Stimulated activated CD4-positive, alpha-beta T cell treated with anti-CD3 and anti-CD28 coated beads, Interleukin-15, amount 100 ng/mL, for 48 hours (primary cell): ENCODE measurements at regions not wholly inside any gene's neighbourhood (a gene's known extent, or its start where the extent isn't known, plus 50 kb on each side); places are given as distances from the start of the nearest gene placed in this dataset.
"Not testable (repeated sequence)": the region's sequence is repeated elsewhere in the genome, so short reads cannot be mapped to it uniquely, and the experiment has no call there.

ENCODE experiments used
- DNase-seq, 2 donors: peaks; one replicate each; pipeline ENCODE4 v3.0.0-alpha.2; 2020; ENCODE audit warnings: low read depth in 2 of 2

DNA sequence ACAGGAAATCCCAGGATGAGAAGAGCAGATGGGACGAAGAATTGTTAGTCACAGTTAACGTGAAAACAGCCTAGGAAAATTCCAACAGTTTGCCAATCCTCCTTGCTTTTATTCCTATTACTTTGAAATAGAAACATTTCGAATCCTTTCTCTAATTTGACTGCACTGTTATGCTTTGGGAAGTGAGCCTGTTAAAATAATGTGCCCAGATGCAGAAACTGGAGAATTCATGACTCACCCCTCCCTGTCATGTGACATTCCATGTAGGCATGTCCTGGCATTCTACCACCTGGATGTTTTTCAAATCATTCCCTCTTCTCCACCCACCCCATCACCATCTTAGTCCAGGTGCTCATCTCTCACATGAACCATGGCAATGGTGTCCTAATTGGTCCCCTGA lies 107.3 kb downstream of the MINAR1 start:
- DNase-seq, result no peak

DNA sequence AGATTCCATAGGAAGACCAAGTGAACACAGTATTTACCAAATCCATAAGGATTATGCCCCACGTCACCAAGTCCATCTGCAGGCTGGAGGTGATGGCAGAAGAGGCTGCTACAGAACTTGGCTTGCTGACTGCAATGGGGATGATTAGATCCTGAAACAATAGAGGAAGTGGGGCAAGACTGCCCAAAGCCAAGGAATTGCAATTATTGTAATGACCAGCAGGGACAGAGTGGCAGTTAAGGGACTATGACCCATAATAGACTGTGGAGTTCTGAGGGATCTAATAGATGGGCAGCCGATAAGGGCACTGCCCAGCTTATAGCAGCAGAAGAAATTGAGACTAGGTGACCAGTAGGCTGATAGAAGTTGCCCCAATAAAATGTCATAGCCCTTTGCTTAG lies 108.4 kb downstream of the MINAR1 start:
- no peak for DNase-seq

DNA sequence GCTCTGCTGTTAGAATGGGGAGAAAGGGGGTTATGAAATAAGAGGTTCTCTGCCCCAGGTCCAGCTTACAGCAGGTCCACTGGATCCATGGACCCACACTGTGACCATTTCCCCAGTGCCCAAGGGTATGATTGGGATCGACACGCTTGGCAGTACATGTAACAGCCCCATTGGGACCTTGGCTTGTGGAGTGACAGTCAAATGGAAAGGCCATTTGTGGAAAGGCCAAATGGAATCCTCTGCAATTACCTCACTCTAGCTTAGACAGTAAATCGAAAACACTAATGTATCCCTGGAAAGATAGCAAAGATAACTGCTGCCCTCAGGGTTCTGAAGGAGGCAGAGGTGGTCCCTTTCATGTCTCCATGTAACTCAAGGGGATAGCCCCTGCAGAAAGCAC lies 109.1 kb downstream of the MINAR1 start:
- DNase-seq, result no peak

DNA sequence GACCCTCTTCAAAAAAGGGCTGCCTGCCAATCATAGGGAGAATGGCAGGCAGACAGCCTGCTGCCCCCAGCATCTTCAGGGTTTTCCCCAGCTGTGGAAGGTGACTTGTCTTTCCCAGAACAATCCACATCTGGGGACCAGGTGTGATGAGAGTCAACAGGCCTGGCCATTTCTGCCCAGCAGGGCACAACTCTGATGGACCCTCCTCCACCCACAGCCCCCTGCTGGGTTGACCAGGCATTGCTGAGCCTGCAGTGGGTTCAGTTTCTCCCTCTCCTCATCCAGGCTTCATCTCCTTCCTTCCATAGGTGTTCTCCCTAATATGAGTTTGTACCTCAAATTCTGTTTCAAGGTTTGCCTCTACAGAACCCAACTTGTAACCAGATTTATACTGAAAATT lies 111.0 kb downstream of the MINAR1 start:
- no peak for DNase-seq

DNA sequence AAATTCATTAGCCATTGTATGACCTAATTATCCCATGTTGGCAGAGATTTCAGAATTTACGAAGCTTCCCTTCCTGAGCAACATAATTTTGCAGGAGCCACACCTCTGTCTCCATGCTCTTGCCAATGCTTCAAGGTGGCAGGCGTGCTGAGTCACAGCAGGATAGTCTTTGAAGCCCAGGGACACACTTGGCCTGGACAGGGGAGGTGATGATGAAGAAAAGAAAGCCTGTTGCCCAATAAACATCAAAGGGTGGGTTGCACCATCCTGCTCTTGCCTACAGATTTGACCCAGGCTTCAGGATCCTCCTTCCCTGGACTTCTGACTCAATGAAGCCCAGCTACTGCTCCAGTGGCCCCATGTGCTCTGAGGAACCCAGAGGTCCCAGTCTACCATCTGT lies 117.1 kb downstream of the MINAR1 start:
- DNase-seq, result no peak

DNA sequence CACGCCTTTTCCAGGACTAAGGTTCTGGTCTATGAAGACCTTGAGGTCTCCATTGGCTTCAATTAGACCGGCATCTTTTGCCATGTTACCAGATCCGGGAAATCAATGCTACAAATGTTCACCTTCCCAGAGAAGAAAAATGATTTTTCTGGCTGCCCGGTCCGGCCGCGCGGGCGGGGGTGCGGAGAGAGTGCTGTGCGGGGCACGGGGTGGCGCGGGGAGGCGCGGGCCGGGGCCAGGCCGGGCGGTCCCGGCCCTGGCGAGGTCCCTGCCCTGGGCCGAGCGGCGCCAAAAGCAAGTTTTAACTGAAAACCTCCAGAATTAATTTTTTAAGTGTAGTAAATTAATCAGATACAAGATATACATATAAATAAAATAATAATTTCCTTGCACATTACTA lies 128.2 kb downstream of the MINAR1 start:
- no peak for DNase-seq

DNA sequence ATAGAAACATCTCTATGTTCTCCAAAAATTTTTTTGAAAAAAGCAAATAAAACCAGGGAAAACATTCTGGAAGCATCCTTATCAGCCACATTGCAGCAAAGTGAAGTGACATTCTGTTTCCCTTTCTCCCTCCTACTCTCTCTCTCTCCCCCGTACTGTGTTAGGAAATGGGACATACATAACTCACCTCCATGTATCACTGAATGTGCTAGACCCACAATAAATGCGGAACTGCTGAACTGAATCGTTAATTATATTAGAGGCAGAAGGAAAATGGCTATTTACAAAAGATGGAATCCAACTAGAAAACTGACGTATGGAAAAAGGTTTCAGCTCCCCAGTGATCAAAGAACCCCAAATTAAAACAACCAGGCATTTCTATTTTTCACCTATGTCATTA lies 129.8 kb downstream of the MINAR1 start:
- DNase-seq, result no peak

DNA sequence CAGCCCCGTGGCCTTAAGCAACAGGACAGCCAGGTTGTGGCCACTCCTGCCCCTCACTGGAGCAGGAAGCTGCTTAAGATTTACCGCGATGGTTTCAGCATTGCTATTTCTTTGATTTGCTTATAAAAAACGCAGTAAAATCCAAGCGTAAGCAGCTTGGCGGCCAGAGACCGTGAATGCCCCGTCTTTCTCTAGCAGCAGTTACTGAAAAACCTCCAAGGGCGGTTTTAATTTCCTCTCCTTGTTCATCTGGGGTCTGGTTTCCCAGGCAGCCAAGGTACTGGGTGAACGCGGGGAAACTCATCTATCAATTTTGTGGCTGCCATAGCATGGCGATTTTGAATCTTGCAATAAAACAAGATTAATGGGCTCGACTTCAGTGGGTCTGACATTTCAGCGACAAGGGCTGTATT lies 130.3 kb downstream of the MINAR1 start:
- no peak for DNase-seq

DNA sequence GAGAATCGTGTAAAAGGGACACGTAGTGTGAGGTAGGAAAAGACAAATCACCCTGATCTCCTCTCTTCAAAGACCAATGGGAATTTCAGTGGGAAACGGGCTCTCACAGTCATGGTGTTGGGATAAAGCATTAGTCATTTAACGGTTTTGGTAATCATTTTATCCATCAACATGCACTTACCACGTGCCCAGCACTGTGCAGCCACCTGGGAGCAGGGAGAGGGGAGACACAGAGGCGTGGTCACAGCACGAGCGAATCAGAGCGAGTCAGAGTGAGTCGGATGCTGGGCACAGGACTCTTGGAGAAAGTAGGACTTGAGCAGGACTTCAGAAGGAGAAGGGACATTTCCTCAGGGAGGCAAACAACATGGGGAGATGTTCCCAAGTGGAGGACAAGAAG lies 130.8 kb downstream of the MINAR1 start:
- no peak for DNase-seq

DNA sequence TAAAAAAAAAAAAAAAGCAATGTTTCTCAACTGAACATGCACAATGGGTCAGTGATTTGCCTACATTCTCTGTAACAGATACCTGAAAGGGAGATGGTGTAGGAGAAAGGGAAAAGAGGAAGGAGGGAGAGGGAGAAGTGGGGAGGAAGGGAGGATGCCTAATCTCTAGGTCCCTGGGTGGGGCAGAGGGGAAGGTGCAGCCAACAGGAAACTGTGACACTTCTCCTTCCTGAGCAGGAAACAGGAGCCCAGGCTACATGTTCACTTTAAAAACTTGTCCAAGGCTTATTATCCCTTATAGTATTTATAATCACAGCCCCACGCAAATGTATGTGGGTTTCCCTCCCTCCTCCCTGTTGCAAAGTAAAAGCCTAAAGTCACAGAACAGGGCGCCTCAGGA lies 137.9 kb downstream of the MINAR1 start:
- no peak for DNase-seq

DNA sequence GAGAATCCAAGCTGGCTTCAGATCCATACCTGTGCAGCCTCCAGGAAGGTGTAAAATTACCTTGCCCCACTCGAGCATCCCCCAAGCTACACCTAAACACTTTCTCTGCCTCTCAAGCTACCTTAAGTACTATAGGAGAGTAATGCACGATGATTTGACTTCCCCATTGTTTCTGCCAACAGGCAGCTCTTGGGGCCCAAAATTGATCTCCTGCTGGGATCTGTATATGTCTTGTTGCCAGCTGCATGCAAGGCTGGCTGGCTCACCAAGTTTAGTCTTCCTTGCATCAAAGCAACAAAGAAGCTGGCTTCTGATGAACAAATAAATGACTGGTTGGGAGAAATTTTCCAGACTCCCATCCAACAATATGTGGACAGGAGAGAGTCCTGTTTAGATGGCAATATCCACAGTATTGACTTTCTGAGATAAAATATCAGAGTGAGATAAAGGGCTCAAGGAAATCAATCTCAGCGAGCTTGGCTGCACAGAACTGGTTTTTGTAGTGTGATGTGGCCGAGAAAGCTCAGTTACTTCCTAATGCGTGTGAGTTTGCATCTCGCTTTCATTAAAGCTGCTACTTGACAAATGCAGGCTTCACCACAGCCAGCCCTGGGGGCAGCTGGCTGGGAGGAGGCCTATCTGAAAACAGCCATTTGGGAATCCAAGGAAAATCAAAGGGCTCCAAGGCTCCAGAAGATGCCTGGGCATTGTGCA lies 140.7 kb downstream of the MINAR1 start:
- DNase-seq, result no peak

DNA sequence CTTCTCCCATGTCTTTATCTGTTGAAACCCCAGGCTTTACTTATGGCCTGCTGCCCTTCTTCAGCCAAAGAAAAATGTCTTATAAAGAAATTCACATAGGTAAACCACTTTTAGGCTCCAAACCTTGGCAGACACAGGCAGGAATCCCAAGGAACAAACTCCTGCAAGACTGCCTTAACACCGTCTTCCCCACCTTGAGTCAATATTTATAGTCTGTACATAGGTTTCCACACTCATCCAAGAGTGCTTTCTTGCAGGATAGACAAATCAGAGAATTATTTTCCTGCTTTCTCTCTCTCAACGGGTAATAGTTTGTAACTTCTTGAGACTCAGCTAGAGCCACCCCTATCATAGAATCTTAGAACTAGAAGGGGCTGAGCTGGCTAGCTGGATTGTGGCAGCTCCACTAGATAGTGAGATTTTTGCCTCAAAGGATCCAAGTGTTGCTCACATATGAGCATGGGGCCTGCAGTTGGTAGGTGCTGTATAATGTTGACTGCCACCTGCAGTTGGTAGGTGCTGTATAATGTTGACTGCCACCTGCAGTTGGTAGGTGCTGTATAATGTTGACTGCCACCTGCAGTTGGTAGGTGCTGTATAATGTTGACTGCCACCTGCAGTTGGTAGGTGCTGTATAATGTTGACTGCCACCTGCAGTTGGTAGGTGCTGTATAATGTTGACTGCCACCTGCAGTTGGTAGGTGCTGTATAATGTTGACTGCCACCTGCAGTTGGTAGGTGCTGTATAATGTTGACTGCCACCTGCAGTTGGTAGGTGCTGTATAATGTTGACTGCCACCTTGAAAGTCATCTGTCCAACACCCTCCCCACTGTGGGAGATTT lies 142.5 kb downstream of the MINAR1 start:
- not testable (repeated sequence) for DNase-seq

DNA sequence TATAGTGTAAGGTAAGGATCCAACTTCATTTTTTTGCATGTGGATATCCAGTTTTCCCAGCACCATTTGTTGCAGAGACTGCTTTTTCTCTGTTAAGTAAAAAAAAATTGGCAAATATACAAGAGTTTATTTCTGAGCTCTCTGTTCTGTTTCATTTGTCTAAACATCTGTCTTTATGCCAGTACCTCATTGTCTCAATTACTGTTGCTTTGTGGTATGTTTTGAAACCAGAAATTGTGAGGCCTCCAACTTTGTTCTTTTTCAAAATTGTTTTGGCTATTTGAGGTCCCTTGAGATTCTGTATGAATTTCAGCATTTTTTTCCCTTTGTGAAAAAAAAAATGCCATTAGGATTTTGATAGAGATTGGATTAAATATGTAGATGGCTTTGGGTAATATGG lies 150.5 kb downstream of the MINAR1 start:
- no peak for DNase-seq

DNA sequence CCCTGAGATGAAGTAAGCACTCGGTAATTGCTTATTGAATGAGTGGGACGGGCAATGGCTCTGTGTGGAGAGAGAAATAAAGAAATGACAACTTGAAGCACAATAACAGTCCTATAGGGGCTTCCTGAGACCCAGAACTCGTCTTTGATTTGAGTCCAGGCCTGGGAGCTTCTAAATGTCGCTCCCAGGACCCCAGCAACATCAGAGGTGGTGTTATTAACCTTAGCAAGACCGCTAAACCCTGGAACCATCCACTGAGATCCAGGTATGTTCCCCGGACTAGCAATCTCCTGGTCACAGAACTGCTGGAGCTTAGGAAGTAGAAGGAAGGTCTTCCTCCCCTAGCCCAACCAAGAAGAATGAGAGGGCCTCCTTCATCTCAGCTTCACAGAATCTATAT lies 160.0 kb downstream of the MINAR1 start:
- DNase-seq, result no peak

DNA sequence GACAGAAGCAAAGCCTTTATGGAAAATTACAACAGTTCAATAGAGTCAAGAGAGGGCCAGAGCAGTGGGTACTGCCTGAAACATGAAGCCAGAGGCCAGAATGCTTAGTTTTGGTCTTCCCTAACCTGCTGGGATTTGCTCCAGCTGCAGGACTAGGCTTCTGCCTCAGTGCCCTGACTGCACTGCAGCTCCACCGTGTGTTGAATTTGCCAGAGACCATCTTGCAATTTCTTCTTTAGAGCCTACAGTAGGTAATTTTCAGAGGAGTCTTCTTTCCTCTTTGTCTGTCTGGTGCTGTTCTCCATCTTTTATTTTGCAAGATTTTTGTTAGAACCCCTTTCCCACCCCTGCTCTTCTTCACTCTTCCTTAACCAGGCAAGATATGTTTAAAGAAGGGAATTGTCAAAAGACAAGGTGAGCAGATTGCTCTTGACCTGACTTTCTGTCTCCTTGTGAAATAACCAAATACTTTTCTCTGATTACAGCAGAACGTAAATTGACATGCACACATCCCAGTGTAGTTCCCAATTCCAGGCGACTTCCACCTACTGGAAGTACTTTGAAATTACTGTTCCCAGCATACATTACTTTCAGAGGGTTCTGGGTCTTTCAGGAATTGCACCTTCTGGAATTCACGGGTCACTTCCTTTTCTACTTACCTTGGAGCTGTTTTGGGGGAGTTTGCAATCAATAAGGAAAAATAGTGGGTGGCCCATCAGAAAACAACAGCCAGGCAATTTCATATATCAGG lies 161.2 kb downstream of the MINAR1 start:
- no peak for DNase-seq

DNA sequence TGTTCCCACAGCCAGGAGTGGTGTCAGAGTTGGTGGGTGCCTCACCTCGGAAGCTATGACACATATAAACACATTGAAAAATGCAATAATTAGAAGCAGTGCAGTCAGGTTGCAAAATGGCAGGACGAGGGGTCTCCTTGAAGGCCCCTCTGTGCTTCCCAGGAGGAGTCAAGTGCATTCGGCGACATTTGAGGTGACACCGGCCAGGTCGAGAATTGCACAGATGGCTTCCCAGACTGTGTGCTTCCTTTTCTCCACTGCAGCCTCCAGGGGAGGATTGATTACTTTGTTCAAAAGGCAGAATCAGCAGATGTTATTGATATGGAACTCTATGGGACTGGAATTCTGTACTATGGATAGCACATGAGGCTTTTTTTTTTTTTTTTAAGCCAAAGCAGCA lies 163.2 kb downstream of the MINAR1 start:
- no peak for DNase-seq

DNA sequence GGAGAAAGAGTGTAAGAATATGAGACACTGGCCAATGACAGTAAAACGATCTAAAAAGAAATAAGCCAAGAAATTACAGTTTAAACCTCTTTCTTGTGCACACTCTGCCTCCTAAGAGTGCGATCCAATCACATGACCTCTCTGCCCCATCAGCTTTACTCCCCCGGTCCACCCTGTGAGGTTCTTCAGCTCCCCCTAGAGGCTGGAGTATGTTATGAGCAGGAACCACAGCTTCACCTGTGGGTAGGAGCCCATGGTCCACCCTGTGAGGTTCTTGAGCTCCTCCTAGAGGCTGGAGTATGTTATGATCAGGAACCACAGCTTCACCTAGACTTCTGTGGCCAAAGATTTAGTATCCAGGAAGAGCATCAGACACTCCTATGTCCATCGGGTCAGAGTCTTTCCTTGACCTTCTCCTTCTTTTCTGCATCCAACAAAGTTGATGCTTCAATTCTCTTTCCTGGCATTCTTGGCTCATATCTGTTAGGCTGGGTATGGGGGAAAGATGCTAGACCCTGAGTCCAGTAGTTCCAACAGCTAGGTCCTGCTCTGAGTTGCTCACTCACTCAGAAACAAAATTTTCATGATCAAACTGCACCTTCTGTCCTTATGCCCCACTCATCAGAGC lies 164.0 kb downstream of the MINAR1 start:
- DNase-seq, result peak; percentile 52 to 55

DNA sequence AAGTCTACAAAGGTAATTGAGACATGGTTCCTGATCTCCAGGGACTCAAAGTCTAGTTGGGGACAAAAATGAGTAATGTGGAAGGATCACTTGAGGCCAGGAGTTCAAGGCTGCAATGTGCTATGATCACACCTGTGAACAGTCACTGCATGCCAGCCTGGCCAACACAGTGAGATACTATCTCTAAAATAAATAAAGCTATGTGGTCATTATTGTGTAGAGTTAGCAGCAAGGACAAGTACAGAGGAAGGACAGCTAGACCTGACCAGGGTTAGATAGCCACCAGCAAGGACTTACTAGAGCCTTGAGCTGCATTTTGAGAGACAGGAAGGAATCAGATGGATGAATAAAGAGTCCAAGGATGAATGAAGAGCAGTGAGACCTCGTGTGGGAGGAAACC lies 166.5 kb downstream of the MINAR1 start:
- no peak for DNase-seq

DNA sequence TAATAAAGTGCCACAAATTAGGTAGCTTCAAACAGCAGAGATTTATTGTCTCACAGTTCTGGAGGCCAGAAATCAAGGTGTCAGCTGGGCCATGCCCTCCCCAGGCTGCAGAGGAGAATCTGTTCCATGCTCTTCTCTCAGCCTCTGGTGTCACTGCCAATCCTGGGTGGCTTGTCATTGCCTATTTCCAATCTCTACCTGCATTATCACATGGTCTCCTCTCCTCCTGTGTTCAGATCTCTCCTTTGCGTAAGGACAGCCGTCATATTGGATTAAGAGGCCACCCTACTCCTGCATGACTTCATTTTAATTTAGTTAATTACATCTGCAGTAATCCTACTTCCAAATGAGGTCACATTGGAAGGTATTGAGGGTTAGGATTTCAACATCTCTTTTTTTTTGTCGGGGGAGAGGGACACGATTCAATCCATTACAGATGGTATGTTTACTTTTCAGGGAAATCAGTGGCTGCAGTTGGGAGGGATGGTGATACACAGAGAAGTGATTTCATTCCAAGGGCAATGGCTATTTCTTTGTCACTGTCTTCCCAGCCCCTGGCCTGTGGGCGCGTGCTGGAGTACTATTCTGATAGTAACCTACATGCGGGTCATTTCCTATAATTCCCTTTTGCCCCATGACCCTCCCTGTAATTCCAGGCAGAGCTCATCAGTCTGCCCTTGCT lies 169.4 kb downstream of the MINAR1 start:
- no peak for DNase-seq

DNA sequence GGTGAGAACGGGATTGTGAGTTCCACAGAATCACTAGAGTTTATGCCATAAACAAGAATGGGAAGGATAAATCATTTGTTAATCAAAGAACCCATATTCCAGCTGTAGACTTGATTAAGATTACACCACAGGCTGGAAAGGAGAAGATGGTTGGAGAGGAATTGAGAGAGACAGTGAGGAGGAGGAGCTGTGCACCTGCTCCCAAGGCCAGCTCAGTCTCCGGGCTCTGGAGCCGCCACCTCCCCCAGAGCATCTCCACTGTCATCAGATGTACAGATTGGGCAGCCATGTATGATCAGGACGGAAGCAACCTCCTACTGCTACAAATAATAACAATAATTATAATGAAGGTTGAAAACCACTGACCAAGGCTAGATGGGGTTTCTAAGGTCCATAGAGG lies 170.0 kb downstream of the MINAR1 start:
- DNase-seq, result no peak

DNA sequence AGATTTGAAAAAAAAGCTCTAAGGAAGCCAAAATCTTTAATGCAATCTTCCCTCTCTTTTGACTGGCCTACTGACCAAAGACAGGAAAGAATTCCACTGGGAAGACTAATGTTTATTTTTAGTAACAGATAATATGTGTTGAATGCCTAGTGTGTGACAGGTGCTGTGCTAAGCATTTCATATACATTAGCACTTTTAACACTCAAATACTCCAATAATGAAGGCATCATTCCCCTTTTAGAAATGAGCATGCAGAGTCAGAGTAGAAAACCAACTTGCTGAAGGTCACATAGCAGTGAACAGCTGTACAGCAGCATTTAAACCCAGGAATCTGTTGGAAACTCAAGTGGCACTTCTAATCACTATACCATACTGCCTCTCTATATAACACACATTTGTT lies 170.6 kb downstream of the MINAR1 start:
- DNase-seq, result no peak
